ACHN (cell line): ENCODE measurements at regions not wholly inside any gene's neighbourhood (a gene's known extent, or its start where the extent isn't known, plus 50 kb on each side); places are given as distances from the start of the nearest gene placed in this dataset.

ENCODE experiments used
- DNase-seq: peaks from one replicate; pipeline ENCODE4 v3.0.0-alpha.2; 2015
- in situ Hi-C: cut with HindIII; loops from 2 replicates; pipeline ENCODE4 v1.10.0; 2017; ENCODE audit warnings: low sequenced_read_pairs, low pct_ligation_motif_present, low pct_unique_long_range_greater_than_20kb

DNA sequence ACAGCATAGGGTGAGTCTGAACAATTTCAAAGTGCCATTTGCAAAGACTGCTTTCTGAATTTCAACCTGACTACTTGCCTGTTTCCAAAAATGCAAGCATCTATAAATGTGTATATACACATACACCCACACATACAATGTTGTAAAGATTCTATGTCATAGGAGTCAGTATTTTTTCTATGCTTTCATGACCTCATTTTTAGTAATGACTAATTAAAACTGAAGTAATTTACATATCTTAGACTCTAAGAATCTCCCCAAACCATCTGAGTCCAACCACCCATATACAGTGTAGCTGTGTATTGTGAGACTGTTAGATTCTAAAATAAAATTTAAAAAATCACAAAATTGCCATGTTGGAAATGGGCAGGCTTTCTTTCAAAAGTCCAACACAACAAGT is 162.0 kb upstream of the STK17B start:
- in situ Hi-C loops, result no loop called here
- DNase-seq, result no peak

- no peak for DNase-seq
- in situ Hi-C loops, result no loop called here
These were observed 163.3 kb upstream of the STK17B start for GRCh38 chr2:196334710-196335109.

DNA sequence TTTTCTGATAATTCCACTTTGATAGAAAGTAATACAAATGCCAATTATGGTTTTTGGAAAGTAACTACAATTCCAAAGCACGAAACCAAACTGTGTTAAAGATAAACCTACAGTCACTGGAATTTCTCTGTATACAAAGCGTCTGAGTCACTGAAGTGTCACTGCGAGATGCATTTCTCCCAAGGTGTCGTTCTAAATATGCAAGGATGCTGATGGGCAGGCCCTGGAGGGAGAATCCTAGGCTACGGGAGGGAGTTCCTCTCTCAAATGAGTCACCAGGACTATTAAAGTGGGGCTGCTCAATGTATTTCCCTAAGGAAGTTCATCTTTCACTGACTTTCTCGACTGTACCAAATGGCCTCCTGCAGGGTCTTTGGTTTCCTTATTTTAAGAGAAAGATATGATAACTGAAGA is 163.8 kb upstream of the STK17B start:
- in situ Hi-C loops, result no loop called here

GRCh38 chr2:196336207-196336606 is 164.8 kb upstream of the STK17B start:
- DNase-seq, result no peak
- in situ Hi-C loops, result no loop called here

More for the DNA sequence above, 163.8 kb upstream of the STK17B start:
- DNase-seq, result no peak

- DNase-seq, result no peak
- in situ Hi-C loops, result no loop called here
These were observed 165.3 kb upstream of the STK17B start for GRCh38 chr2:196336715-196337114.

DNA sequence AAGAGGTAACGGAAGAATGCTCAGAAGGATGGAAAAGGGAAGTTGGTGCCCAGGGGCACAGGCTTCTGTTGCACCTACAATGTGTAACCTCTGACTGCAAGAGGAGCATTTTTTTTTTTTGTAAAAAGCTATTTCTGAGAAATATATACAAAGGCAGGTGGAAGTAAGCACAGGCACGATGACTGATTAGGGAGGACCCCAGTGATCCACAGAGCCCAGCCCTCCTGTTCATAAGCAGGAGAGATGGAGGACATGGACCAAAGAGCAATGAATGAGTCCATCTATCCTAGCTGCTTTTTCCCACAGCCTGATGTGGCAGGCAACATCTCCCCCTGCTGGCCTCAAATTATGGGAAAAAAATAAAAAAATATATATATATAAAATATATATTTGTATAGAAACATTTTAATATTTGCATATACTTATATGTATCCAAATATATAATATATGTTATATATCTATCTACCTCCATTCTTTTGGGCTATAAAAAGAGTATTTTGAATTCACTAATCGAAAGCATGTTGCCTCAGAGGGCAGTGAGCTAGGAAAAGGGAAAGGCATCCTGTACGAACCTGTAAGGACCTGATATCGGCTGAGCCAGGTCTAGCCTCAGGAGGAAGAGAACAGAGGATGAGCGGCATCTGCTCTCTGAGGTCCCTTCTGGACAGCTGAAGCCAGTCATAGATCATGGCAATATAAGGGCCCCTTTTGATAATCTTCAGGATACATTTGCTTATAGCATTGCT is 166.0 kb upstream of the STK17B start:
- DNase-seq, result peak; percentile 22
- in situ Hi-C loops, result no loop called here

- in situ Hi-C loops, result no loop called here
- DNase-seq, result no peak
These were observed 167.1 kb upstream of the STK17B start for GRCh38 chr2:196338440-196338839.

GRCh38 chr2:196341277-196341841 is 170.0 kb upstream of the STK17B start:
- in situ Hi-C loops, result no loop called here
- no peak for DNase-seq

- DNase-seq, result no peak
- in situ Hi-C loops, result no loop called here
These were observed 173.0 kb upstream of the STK17B start for GRCh38 chr2:196344397-196344796.

DNA sequence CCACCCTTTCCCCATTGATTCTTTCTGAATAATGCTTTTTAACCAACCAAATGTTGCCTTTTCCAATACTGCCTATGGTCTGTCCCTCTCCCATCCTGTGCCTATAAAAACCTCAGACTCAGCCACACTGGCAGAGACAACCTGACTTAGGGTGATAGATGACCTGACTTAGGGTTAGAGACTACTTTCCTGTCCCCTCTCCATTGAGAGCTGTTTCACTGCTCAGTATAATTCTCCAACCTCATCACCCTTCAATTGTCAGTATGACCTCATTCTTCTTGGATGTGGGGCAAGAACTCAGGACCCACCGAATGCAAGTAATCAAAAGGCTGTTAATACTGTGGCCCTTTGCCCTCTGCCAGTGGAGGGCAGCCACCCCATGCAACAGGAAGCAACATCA is 182.3 kb upstream of the STK17B start:
- DNase-seq, result no peak
- in situ Hi-C loops, result no loop called here

GRCh38 chr2:196354186-196354585 is 182.8 kb upstream of the STK17B start:
- in situ Hi-C loops, result no loop called here
- no peak for DNase-seq

GRCh38 chr2:196356332-196356731 is 185.0 kb upstream of the STK17B start:
- in situ Hi-C loops, result no loop called here
- DNase-seq, result no peak

DNA sequence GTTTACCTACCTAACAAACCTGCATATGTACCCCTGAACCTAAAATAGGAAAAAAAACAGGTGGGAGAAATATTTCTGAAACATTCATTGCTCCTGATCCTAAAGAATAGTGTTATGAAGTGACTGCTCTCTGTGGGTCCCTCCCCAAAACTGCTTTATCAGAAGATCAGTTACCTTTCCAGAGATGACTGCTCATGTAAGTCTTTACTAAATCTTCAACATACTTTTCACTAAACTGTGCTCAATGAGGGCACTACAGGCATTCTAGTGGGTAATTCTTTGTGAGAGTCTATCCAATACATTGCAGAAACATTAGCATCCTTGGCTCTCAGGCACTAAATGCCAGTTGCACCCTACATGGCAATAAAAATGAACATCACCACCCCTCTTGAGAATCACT is 189.3 kb upstream of the STK17B start:
- in situ Hi-C loops, result no loop called here
- no peak for DNase-seq

DNA sequence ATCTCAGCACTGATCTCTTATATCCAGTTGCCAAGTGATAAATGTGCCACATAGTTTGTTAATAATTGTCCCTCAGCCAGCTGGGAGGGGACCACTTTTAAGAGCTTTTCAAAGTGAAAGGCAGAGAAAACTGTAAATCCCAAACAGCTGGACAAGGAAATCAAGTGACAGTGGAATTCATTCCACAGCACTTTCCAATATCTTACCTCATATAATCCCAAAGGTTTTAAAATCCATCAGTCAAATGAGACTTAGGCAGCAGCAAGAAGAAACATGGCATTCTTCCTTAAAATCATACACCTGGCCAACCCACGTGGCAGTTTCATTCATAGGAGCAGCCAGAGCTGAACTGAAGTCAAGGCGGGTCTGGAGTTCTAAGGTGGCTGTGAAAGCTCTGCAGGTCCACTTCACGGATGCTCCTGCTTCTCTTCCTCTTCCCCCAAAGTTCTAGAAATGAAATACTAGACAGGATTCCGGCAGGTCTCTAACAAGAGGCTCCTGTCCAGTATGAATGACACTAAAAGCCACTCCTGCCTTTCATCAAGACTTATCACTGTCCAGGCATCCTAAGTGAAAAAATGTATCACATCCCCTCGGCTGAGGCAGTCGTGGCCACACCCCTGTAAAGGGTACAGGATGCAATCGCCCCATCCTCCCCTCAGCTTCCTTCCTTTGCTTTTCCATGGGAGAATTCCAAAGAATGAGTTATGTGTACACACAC is 190.4 kb upstream of the STK17B start:
- in situ Hi-C loops, result no loop called here
- DNase-seq, result no peak

DNA sequence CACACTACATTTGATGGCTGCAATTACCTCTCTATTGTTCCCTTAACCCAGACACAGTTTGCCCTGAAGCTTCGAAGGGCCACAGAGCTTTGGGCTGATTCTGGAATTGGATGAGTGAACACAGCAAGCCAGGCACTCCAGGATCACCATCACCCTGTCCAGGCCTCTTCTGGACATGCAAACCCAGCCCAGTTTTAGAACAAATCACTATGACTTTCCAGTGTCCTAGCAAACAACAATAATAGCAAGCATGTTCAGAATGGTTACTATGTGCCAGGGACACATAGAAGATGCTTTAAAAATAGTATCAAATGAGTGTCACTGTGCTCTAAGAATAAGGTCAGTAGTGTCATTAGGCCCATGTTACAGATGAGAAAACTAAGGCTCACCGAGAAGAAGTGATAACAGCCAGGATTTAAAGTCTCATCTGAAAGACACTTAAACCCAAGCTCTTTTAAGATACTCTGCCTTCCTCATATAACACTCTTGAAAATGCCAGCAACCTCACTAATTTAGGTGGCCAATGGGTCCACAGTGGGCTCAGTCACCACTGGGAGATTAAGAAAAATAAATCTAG is 191.7 kb upstream of the STK17B start:
- in situ Hi-C loops, result no loop called here

DNA sequence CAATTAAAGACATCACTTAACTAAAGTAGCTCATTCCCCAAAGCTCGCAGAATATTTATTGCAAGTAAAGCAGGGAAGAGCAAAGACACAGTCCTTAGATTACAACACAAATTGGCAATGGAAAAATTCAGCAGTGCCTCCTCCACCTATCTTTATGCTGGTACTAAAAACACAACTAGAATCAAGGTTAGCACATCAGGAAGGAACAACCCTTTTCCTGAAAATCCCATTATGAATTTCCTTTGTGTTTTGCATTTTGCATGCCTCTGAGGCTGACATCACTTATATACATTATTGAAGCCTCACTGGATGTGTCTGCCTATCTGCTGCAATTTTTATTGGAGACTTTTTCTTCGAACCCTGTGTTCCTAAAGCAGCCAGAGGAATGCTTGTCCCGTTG is 193.8 kb upstream of the STK17B start:
- DNase-seq, result no peak
- in situ Hi-C loops, result no loop called here

More for the DNA sequence above, 191.7 kb upstream of the STK17B start:
- no peak for DNase-seq

DNA sequence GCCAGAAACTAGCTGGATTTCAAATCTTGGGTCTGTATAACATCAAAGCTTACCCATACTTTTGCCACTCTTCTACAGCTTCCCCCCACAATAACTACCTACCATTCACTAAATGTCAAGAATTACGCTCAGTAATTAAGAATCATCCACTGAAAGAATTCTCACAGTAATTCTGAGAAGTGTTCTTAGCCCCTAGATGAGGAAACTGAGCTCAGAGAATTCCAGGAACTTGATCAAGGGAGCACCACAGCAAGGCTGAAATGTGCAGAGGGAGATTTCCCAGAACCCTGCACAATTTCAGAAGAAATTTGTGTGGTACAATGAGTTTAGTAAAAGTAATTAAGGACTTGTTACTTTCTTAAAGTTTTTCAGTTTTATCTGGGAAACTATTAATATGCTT is 194.5 kb upstream of the STK17B start:
- in situ Hi-C loops, result no loop called here
- no peak for DNase-seq

DNA sequence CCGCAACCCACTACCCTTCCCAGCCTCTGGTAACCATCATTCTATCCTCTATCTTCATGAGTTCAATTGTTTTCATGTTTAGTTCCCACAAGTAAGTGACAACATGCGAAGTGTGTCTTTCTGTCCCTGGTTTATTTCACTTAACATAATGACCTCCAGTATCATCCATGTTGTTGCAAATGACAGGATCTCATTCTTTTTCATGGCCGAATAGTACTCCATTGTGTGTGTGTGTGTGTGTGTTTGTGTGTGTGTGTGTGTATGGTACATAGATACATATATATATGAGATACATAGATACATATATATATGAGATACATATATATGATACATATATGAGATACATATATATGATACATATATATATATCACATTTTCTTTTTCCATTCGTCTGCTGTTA is 196.3 kb upstream of the STK17B start:
- in situ Hi-C loops, result no loop called here
- DNase-seq, result no peak

DNA sequence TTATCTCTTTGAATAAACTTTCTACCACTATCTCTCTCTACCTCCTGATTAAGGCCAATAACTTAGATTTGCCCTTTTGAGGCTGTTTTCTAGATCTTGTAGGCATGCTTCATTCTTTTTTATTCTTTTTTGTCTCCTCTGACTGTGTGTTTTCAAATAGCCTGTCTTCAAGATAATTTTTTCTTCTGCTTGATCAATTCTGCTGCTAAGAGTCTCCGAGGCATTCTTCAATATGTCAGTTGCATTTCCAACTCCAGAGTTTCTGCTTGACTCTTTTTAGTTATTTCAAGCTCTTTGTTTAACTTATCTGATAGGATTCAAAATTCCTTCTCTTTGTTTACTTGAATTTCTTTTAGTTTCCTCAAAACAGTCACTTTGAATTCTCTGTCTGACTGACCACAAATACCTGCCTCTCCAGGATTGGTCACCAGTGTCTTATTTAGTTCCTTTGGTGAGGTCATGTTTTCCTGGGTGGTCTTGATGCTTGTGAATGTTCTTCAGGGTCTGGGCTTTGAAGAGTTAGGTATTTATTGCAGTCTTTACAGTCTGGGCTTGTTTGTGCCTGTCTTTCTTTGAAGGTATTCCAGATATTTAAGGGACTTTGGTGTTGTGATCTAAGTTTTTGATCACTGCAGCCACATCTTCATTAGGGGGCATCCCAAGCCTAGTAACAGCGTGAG is 197.3 kb upstream of the STK17B start:
- in situ Hi-C loops, result no loop called here
- DNase-seq, result no peak
